Endothelial cell of umbilical vein (primary cell): ENCODE measurements at regions not wholly inside any gene's neighbourhood (a gene's known extent, or its start where the extent isn't known, plus 50 kb on each side); places are given as distances from the start of the nearest gene placed in this dataset.

ENCODE experiments used
- BruUV-seq: library from RNA; stranded (reverse); fragments of 400-500 nt; replicated peaks from 2 replicates; lab custom pipeline; 2021; lab: Mats Ljungman, UMichigan
- CTCF ChIA-PET: fragments of 300-600, 350-600 bp; sonication (Branson Sonifier 250); formaldehyde crosslinking; loops from one replicate; lab custom pipeline; 2021; ENCODE audit warnings: antibody characterized with exemption, inconsistent platforms; lab: Charles Lee
- POLR2A ChIA-PET: fragments of 300-600, 350-600 bp; sonication (Branson Sonifier 250); formaldehyde crosslinking; loops from one replicate; lab custom pipeline; 2021; ENCODE audit warnings: antibody characterized with exemption, inconsistent platforms; lab: Charles Lee
- DNase-seq: peaks from one replicate; pipeline ENCODE4 v3.0.0-alpha.2; 2011; ENCODE audit warnings: low read depth, low spot score
- FAIRE-seq: peaks from 2 replicates; lab custom pipeline; 2011; peaks lifted over from hg19 to GRCh38; lab: Jason Lieb, UNC
- H2AFZ ChIP-seq: 2 replicates; pipeline ENCODE4 v1.6.0; 2012; ENCODE audit warnings: low read depth, low read length, control low read depth, inconsistent platforms
- H3K27ac ChIP-seq: 2 replicates; pipeline ENCODE4 v1.5.1; 2011; ENCODE audit warnings: low read depth, mild to moderate bottlenecking, control low read depth, low read length, moderate library complexity; ENCODE audit not compliant: insufficient read depth
- H3K27me3 ChIP-seq, 2 experiments: 2 replicates each; pipeline versions ENCODE4 v1.6.0 to v1.6.1; 2011; ENCODE audit warnings: low read length in 2 of 2, mixed read lengths in 1 of 2; ENCODE audit not compliant: control insufficient read depth in 2 of 2, insufficient read depth in 2 of 2
- H3K36me3 ChIP-seq, 2 experiments: 2 replicates in 1 of 2; 3 replicates in 1 of 2; pipeline ENCODE4 v1.5.1; 2011; ENCODE audit warnings: low read length in 2 of 2, mild to moderate bottlenecking in 1 of 2, moderate library complexity in 1 of 2; ENCODE audit not compliant: control insufficient read depth in 2 of 2, insufficient read depth in 2 of 2; ENCODE audit errors: extremely low read depth in 1 of 2
- H3K4me1 ChIP-seq: 3 replicates; pipeline ENCODE4 v1.5.1; 2011; ENCODE audit warnings: mild to moderate bottlenecking, low read length; ENCODE audit not compliant: control insufficient read depth, insufficient read depth; ENCODE audit errors: extremely low read depth
- H3K4me2 ChIP-seq: 2 replicates; pipeline ENCODE4 v1.6.1; 2011; ENCODE audit warnings: low read length, control low read depth, mixed read lengths; ENCODE audit not compliant: insufficient read depth
- H3K4me3 ChIP-seq, 3 experiments: fragments of 200-600 bp in 1 of 3; sonication (generic), shearing (Covaris generic) in 1 of 3; replicated peaks in 1 of 3; 2 replicates each; pipeline ENCODE4 v1.5.1; 2011 to 2016; ENCODE audit warnings: control low read depth in 3 of 3, low read length in 3 of 3, mild to moderate bottlenecking in 2 of 3, inconsistent platforms in 1 of 3, low read depth in 1 of 3, moderate library complexity in 1 of 3; ENCODE audit not compliant: insufficient read depth in 1 of 3
- H3K79me2 ChIP-seq: 2 replicates; pipeline ENCODE4 v1.6.0; 2012; ENCODE audit warnings: low read length, inconsistent platforms; ENCODE audit not compliant: control insufficient read depth, insufficient read depth
- H3K9ac ChIP-seq: replicated peaks from 2 replicates; pipeline ENCODE3; 2011; ENCODE audit warnings: low read length, control low read depth; ENCODE audit not compliant: insufficient read depth; ENCODE audit errors: extremely low read depth
- H3K9me1 ChIP-seq: replicated peaks from 3 replicates; pipeline ENCODE4 v1.6.0; 2011; ENCODE audit warnings: mild to moderate bottlenecking, low read length; ENCODE audit not compliant: control insufficient read depth, insufficient read depth; ENCODE audit errors: extremely low read depth
- H3K9me3 ChIP-seq: replicated peaks from 2 replicates; pipeline ENCODE4 v1.5.1; 2012; ENCODE audit warnings: low read length, inconsistent platforms; ENCODE audit not compliant: control insufficient read depth, insufficient read depth
- H4K20me1 ChIP-seq: replicated peaks from 2 replicates; pipeline ENCODE3; 2011; ENCODE audit warnings: mild to moderate bottlenecking, low read length; ENCODE audit not compliant: control insufficient read depth, insufficient read depth; ENCODE audit errors: extremely low read depth
- CTCF ChIP-seq, 2 donors: IDR thresholded peaks; 1 replicate in 1 of 2; 2 replicates in 1 of 2; pipeline ENCODE4 v1.5.1; 2011; ENCODE audit warnings: low read length in 2 of 2, mild to moderate bottlenecking in 2 of 2, moderate library complexity in 2 of 2, control low read depth in 1 of 2, inconsistent platforms in 1 of 2, low read depth in 1 of 2; ENCODE audit not compliant: insufficient read depth in 1 of 2; ENCODE audit errors: extremely low read depth in 1 of 2
- EZH2 ChIP-seq: IDR thresholded peaks from 2 replicates; pipeline ENCODE4 v1.6.1; 2012; ENCODE audit warnings: borderline replicate concordance, low read depth, mild to moderate bottlenecking, moderate library complexity, low read length, inconsistent platforms; ENCODE audit not compliant: severe bottlenecking
- FOS ChIP-seq: IDR thresholded peaks from 2 replicates; pipeline ENCODE4 v1.6.1; 2011; ENCODE audit warnings: mild to moderate bottlenecking, low read length, moderate library complexity, borderline replicate concordance; ENCODE audit not compliant: insufficient read depth
- GATA2 ChIP-seq: IDR thresholded peaks from 2 replicates; pipeline ENCODE4 v1.7.0; 2011; ENCODE audit warnings: low read depth, mild to moderate bottlenecking, moderate library complexity, mixed read lengths, low read length; ENCODE audit not compliant: insufficient read length, insufficient read depth
- JUN ChIP-seq: IDR thresholded peaks from 2 replicates; pipeline ENCODE4 v1.6.1; 2011; ENCODE audit warnings: borderline replicate concordance, low read depth; ENCODE audit not compliant: insufficient read length, insufficient read depth
- MAX ChIP-seq: IDR thresholded peaks from 2 replicates; pipeline ENCODE4 v1.6.1; 2011; ENCODE audit not compliant: insufficient read depth, insufficient read length
- MYC ChIP-seq: IDR thresholded peaks from one replicate; pipeline ENCODE4 v1.6.1; 2011; ENCODE audit warnings: mild to moderate bottlenecking, low read depth, low read length
- POLR2A ChIP-seq: IDR thresholded peaks from 2 replicates; pipeline ENCODE4 v1.6.1; 2012; ENCODE audit warnings: low read depth, mild to moderate bottlenecking, control low read depth, low read length
- POLR2AphosphoS5 ChIP-seq: IDR thresholded peaks from 2 replicates; pipeline ENCODE4 v1.6.1; 2012; ENCODE audit warnings: low read depth, mild to moderate bottlenecking, control low read depth, low read length, moderate library complexity; ENCODE audit not compliant: insufficient read depth
- dilution Hi-C: fragments of 300-500 bp; cut with MboI; formaldehyde crosslinking; loops from one replicate; pipeline ENCODE4 v1.15.0; 2019; ENCODE audit warnings: low sequenced_read_pairs; ENCODE audit not compliant: extremely low pct_ligation_motif_present
- intact Hi-C: fragments of 100-400 bp; cut with micrococcal nuclease; formaldehyde crosslinking; loops from one replicate; pipeline ENCODE4 v1.10.0; 2022

GRCh38 chr2:217623281-217623912 lies 379.4 kb downstream of the TNS1 start:
- no peaks in the 10 kb centered on the region for H3K79me2 ChIP-seq
- no peak for FAIRE-seq
- ChIA-PET CTCF (no interaction called here), POLR2A (no interaction called here)
- H4K20me1 ChIP-seq = no peaks in the 10 kb centered on the region
- no peak overlapping the region for H3K4me2 ChIP-seq
- dilution Hi-C loops (no loop called here), intact Hi-C loops (no loop called here)
- TF ChIP-seq POLR2AphosphoS5 = no peak
- TF ChIP-seq GATA2 = no peak
- TF ChIP-seq FOS = no peak
- TF ChIP-seq POLR2A = no peak
- no peak for TF ChIP-seq MYC
- no peak for TF ChIP-seq EZH2
- TF ChIP-seq CTCF (IDR thresholded peaks at IDR 0.05; ENCODE audit: extremely low read depth in 1 of 2, insufficient read depth in 1 of 2, low read depth in 1 of 2, low read length in 2 of 2) = no peak
- no peak for TF ChIP-seq MAX
- no peak for TF ChIP-seq JUN
- no peak overlapping the region for H3K27ac ChIP-seq
- DNase-seq = no peak
- H3K4me3 ChIP-seq = no peak overlapping the region
- no peaks in the 10 kb centered on the region for H3K27me3 ChIP-seq
- H3K36me3 ChIP-seq = no peaks in the 10 kb centered on the region
- H3K9me3 ChIP-seq = no peaks in the 10 kb centered on the region
- H3K9me1 ChIP-seq = no peaks in the 10 kb centered on the region
- no TSS peak for BruUV-seq
- H3K9ac ChIP-seq = no peak overlapping the region
- no peaks in the 10 kb centered on the region for H3K4me1 ChIP-seq
- H2AFZ ChIP-seq = no peak overlapping the region
